ENCODE measurements at regions not wholly inside any gene's neighbourhood (a gene's known extent, or its start where the extent isn't known, plus 50 kb on each side); places are given as distances from the start of the nearest gene placed in this dataset.

GRCh38 chr3:187618722-187619121, 51.5 kb downstream of the SST start:
- no peak for DNase-seq (ENCODE audit: low spot score)

- DNase-seq (ENCODE audit: low spot score) = no peak
These were observed 53.0 kb downstream of the SST start for GRCh38 chr3:187617213-187617612.

- DNase-seq (ENCODE audit: low spot score) = peak; percentile 60
These were observed 53.8 kb downstream of the SST start for GRCh38 chr3:187616307-187616972.

- DNase-seq (ENCODE audit: low spot score) = no peak
These were observed 54.6 kb downstream of the SST start for GRCh38 chr3:187615630-187616029.

GRCh38 chr3:187612656-187613055, 57.5 kb downstream of the SST start:
- DNase-seq (ENCODE audit: low spot score) = no peak

- no peak for DNase-seq (ENCODE audit: low spot score)
These were observed 59.1 kb downstream of the SST start for GRCh38 chr3:187610981-187611511.

- no peak for DNase-seq (ENCODE audit: low spot score)
These were observed 75.9 kb downstream of the SST start for GRCh38 chr3:187594272-187594671.

GRCh38 chr3:187593451-187593850, 76.7 kb downstream of the SST start:
- DNase-seq (ENCODE audit: low spot score) = no peak

GRCh38 chr3:187590861-187591576, 79.2 kb downstream of the SST start:
- DNase-seq (ENCODE audit: low spot score) = no peak

- DNase-seq (ENCODE audit: low spot score) = no peak
These were observed 83.1 kb downstream of the SST start for GRCh38 chr3:187587076-187587475.

GRCh38 chr3:187586226-187586625, 84.0 kb downstream of the SST start:
- DNase-seq (ENCODE audit: low spot score) = no peak

GRCh38 chr3:187572441-187572840, 97.8 kb downstream of the SST start:
- no peak for DNase-seq (ENCODE audit: low spot score)

GRCh38 chr3:187571701-187572100, 98.5 kb downstream of the SST start:
- DNase-seq (ENCODE audit: low spot score) = no peak

GRCh38 chr3:187570776-187571175, 99.4 kb downstream of the SST start:
- DNase-seq (ENCODE audit: low spot score) = no peak

- DNase-seq (ENCODE audit: low spot score) = no peak
These were observed 102.0 kb downstream of the SST start for GRCh38 chr3:187568171-187568570.

GRCh38 chr3:187567661-187568121, 102.5 kb downstream of the SST start:
- DNase-seq (ENCODE audit: low spot score) = no peak

- no peak for DNase-seq (ENCODE audit: low spot score)
These were observed 103.2 kb downstream of the SST start for GRCh38 chr3:187567021-187567420.

- DNase-seq (ENCODE audit: low spot score) = no peak
These were observed 104.5 kb downstream of the SST start for GRCh38 chr3:187565701-187566100.

GRCh38 chr3:187558990-187559389, 111.2 kb downstream of the SST start:
- DNase-seq (ENCODE audit: low spot score) = no peak

GRCh38 chr3:187551416-187551815, 118.8 kb downstream of the SST start:
- no peak for DNase-seq (ENCODE audit: low spot score)

GRCh38 chr3:187550446-187550845, 119.7 kb downstream of the SST start:
- no peak for DNase-seq (ENCODE audit: low spot score)

- no peak for DNase-seq (ENCODE audit: low spot score)
These were observed 124.8 kb downstream of the SST start for GRCh38 chr3:187545366-187545765.

- no peak for DNase-seq (ENCODE audit: low spot score)
These were observed 125.9 kb downstream of the SST start for GRCh38 chr3:187544326-187544725.

All from germinal center (tissue), 1 donor.